Prostate gland (tissue), 2 donors: ENCODE measurements at regions not wholly inside any gene's neighbourhood (a gene's known extent, or its start where the extent isn't known, plus 50 kb on each side); places are given as distances from the start of the nearest gene placed in this dataset.

ENCODE experiments used
- DNase-seq: peaks from one replicate; pipeline ENCODE4 v3.0.0-alpha.2; 2019; ENCODE audit warnings: low spot score
- H3K27ac ChIP-seq, 2 donors: fragments of 200-600 bp; sonication (generic); 2 replicates each; pipeline ENCODE4 v1.5.1; 2017 to 2019
- H3K27me3 ChIP-seq: fragments of 200-600 bp; sonication (generic); replicated peaks from 2 replicates; pipeline ENCODE4 v1.5.1; 2019; ENCODE audit not compliant: insufficient read depth
- H3K36me3 ChIP-seq, 2 donors: fragments of 200-600 bp; sonication (generic); 1 replicate in 1 of 2; 2 replicates in 1 of 2; pipeline versions ENCODE4 v1.5.1 to v1.8.1; 2017 to 2019
- H3K4me1 ChIP-seq: fragments of 200-600 bp; sonication (generic); replicated peaks from 2 replicates; pipeline ENCODE4 v1.5.1; 2019
- H3K4me3 ChIP-seq, 2 donors: fragments of 200-600 bp; sonication (generic); 2 replicates each; pipeline ENCODE4 v1.5.1; 2017 to 2019
- H3K9me3 ChIP-seq: fragments of 200-600 bp; sonication (generic); 2 replicates; pipeline ENCODE4 v1.5.1; 2017
- POLR2A ChIP-seq: fragments of 450-650 bp; IDR thresholded peaks from one replicate; pipeline ENCODE4 v1.6.1; 2016; ENCODE audit warnings: antibody characterized with exemption, mild to moderate bottlenecking
- POLR2AphosphoS5 ChIP-seq: sonication (generic); formaldehyde crosslinking; IDR thresholded peaks from one replicate; pipeline ENCODE4 v1.6.1; 2017; ENCODE audit warnings: antibody characterized with exemption
- WGBS: methylation state at CpG from one replicate; pipeline ENCODE4 v1.1.5; 2018; 5-methylcytosine and 5-hydroxymethylcytosine counted together
- intact Hi-C: fragments of 100-400 bp; cut with DNase I; formaldehyde crosslinking; loops from one replicate; pipeline ENCODE4 v1.14.2; 2022
- TF ChIP-seq, protein P1 (sequence below), 4 experiments: fragments of 200-600 bp in 2 of 4; fragments of 450-650 bp in 2 of 4; sonication (generic) in 2 of 4; IDR thresholded peaks; 1 replicate in 3 of 4; 2 replicates in 1 of 4; pipeline ENCODE4 v1.5.1; 2016 to 2019; ENCODE audit warnings: antibody characterized with exemption in 4 of 4, mild to moderate bottlenecking in 2 of 4, moderate library complexity in 2 of 4

DNA sequence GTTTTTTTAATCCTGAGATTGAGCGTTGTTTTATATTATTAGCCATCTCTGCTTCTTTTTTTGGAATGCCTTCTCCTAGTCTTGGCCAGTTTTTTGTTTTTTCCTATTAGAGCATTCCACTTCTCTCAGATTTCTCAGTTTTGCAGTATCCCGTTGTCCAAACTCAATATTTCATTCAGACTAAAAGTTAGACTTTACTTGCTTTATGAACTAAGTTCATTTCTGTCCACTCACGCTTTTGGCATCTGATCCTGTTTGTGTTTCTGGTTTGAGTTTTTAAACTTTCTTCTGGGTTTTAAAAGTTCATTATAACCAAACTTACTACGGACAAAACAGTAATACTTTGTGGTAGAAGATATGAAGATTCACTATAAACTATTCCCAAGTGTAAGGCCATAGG, 288.3 kb upstream of the MPDZ start:
- intact Hi-C loops: no loop called here
- TF ChIP-seq, protein P1, sequence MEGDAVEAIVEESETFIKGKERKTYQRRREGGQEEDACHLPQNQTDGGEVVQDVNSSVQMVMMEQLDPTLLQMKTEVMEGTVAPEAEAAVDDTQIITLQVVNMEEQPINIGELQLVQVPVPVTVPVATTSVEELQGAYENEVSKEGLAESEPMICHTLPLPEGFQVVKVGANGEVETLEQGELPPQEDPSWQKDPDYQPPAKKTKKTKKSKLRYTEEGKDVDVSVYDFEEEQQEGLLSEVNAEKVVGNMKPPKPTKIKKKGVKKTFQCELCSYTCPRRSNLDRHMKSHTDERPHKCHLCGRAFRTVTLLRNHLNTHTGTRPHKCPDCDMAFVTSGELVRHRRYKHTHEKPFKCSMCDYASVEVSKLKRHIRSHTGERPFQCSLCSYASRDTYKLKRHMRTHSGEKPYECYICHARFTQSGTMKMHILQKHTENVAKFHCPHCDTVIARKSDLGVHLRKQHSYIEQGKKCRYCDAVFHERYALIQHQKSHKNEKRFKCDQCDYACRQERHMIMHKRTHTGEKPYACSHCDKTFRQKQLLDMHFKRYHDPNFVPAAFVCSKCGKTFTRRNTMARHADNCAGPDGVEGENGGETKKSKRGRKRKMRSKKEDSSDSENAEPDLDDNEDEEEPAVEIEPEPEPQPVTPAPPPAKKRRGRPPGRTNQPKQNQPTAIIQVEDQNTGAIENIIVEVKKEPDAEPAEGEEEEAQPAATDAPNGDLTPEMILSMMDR (IDR thresholded peaks at IDR 0.05): no peak
- TF ChIP-seq POLR2A: no peak
- TF ChIP-seq POLR2AphosphoS5: no peak
- no peaks in the 10 kb centered on the region for H3K36me3 ChIP-seq
- 68% methylated on average over 4 of the region's 4 CpGs for WGBS
- H3K27ac ChIP-seq: no peak overlapping the region
- no peak overlapping the region for H3K4me3 ChIP-seq
- no peak for DNase-seq
- no peaks in the 10 kb centered on the region for H3K4me1 ChIP-seq
- H3K9me3 ChIP-seq: no peaks in the 10 kb centered on the region
- no peaks in the 10 kb centered on the region for H3K27me3 ChIP-seq

DNA sequence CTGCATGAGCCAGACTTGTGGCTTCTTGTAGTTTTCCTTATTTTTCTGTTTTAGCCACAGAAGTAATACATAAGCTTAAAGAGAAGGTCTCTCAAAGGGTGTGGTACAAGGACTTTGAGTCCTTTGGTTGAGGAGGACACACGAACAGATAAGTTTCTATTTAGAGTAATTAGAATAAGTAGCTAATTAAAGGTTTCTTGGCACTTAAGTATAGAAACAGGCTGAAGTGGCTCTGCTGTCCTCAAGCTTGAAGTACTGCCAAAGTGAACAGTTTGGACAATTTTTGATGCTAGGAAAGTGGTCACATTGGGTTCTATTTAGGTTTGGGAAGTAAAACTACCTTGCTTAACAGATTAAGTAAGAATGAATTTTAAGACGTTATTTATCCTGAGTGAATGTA, 278.3 kb upstream of the MPDZ start:
- no peak overlapping the region for H3K4me3 ChIP-seq
- 56% methylated on average over 2 of the region's 2 CpGs for WGBS
- H3K27me3 ChIP-seq: no peaks in the 10 kb centered on the region
- no peaks in the 10 kb centered on the region for H3K9me3 ChIP-seq
- intact Hi-C loops: no loop called here
- no peak for DNase-seq
- TF ChIP-seq POLR2AphosphoS5: no peak
- TF ChIP-seq, protein P1 (IDR thresholded peaks at IDR 0.05): no peak
- no peaks in the 10 kb centered on the region for H3K36me3 ChIP-seq
- no peak overlapping the region for H3K27ac ChIP-seq
- H3K4me1 ChIP-seq: no peaks in the 10 kb centered on the region

DNA sequence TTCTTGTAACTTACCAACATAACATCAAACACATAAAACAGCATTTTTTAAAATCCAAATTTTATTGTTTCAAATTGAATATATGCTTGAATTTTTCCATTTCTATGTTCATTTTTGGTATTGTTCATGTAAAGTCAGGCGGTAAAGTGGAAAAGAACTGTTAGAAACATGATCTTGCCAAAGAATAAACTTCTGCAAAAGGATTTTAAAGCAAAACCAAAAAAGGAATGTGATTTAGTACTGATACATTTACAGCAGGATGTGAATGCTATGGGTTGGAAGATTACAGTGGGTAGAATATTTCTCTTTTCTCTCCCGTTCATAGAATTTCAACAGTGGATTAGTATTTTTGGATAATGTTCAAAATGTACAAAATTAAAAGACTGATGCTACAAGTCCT, 277.2 kb upstream of the MPDZ start:
- H3K27me3 ChIP-seq: no peaks in the 10 kb centered on the region
- H3K4me1 ChIP-seq: no peaks in the 10 kb centered on the region
- no peaks in the 10 kb centered on the region for H3K9me3 ChIP-seq
- H3K4me3 ChIP-seq: no peak overlapping the region
- no peak overlapping the region for H3K27ac ChIP-seq
- no peak for DNase-seq
- 74% methylated on average over 2 of the region's 2 CpGs for WGBS
- intact Hi-C loops: no loop called here
- H3K36me3 ChIP-seq: no peaks in the 10 kb centered on the region
- TF ChIP-seq POLR2AphosphoS5: no peak
- TF ChIP-seq, protein P1 (IDR thresholded peaks at IDR 0.05): no peak
- TF ChIP-seq POLR2A: no peak

DNA sequence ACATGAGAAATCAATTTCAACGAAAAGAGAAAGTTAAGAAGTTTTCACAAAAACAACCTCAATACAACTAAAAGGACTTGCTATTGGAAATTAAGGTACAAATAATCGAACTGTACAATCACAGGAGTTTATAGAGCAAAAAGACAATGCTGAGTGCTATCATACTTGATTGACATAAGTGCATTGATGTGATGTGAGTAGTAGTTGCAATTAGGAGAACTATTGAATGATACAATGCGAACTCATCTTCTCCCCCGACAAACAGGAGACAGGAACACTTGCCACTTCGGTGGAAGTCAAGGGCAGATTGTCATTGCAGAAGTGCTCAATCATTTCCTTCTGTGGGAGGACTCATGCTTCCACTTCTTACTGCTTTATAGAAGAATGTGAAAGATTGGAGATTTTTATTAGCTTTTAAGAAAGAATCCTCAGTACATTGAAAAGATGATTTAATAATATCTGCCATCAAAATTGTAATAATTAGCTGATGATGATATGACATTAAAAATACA, 276.6 kb upstream of the MPDZ start:
- H3K4me3 ChIP-seq: no peak overlapping the region
- intact Hi-C loops: no loop called here
- no peaks in the 10 kb centered on the region for H3K36me3 ChIP-seq
- no peaks in the 10 kb centered on the region for H3K9me3 ChIP-seq
- no peaks in the 10 kb centered on the region for H3K4me1 ChIP-seq
- no peaks in the 10 kb centered on the region for H3K27me3 ChIP-seq
- TF ChIP-seq POLR2A (no peak), POLR2AphosphoS5 (no peak)
- TF ChIP-seq, protein P1 (IDR thresholded peaks at IDR 0.05): no peak
- WGBS: 87% methylated on average over 5 of the region's 5 CpGs
- H3K27ac ChIP-seq: no peak overlapping the region
- no peak for DNase-seq

DNA sequence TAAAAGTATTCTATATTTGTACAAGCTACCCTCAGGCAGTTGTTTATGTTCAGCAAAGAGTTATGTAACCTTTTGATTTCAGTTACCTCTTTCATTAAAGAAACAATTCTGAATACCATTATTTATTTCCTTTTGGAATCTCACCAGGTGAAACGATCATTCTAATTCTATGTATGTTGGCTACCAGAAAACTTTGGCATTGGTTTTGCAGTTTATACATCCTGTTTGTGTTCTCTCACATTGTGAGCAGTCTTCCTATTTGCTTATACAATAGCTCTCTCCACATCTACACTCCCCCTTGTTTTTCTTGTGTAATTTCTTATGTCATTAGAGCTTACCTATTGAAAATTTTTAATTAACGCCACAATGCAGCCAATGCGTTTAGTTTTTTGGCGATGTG, 276.0 kb upstream of the MPDZ start:
- intact Hi-C loops: no loop called here
- DNase-seq: no peak
- no peak overlapping the region for H3K4me3 ChIP-seq
- TF ChIP-seq POLR2AphosphoS5 (no peak), POLR2A (no peak)
- TF ChIP-seq, protein P1 (IDR thresholded peaks at IDR 0.05): no peak
- no peaks in the 10 kb centered on the region for H3K4me1 ChIP-seq
- no peaks in the 10 kb centered on the region for H3K36me3 ChIP-seq
- H3K27me3 ChIP-seq: no peaks in the 10 kb centered on the region
- H3K27ac ChIP-seq: no peak overlapping the region
- WGBS: 76% methylated on average over 4 of the region's 4 CpGs
- H3K9me3 ChIP-seq: no peaks in the 10 kb centered on the region
